Nephron (organoid): ENCODE measurements at regions not wholly inside any gene's neighbourhood (a gene's known extent, or its start where the extent isn't known, plus 50 kb on each side); places are given as distances from the start of the nearest gene placed in this dataset.

Experiments
- H3K27ac Mint-ChIP-seq, 3 experiments: 2 replicates each; pipeline ENCODE4 v1.8.0; 2020; ENCODE audit warnings: mixed read lengths in 3 of 3, mild to moderate bottlenecking in 2 of 3, moderate library complexity in 1 of 3
- H3K27me3 Mint-ChIP-seq: 2 replicates; pipeline ENCODE4 v1.8.0; 2021; ENCODE audit warnings: low read depth, mild to moderate bottlenecking, moderate library complexity, mixed read lengths
- H3K36me3 Mint-ChIP-seq: 2 replicates; pipeline ENCODE4 v1.8.0; 2020; ENCODE audit warnings: low read depth, mixed read lengths
- H3K4me1 Mint-ChIP-seq: 2 replicates; pipeline ENCODE4 v1.8.0; 2020; ENCODE audit warnings: mixed read lengths
- H3K4me3 Mint-ChIP-seq, 3 experiments: 2 replicates each; pipeline ENCODE4 v1.8.0; 2020; ENCODE audit warnings: mild to moderate bottlenecking in 3 of 3, mixed read lengths in 3 of 3, moderate library complexity in 2 of 3
- H3K9me3 Mint-ChIP-seq: 2 replicates; pipeline ENCODE4 v1.8.0; 2020; ENCODE audit warnings: mixed read lengths
- CTCF ChIP-seq, 3 experiments: fragments of 200-600 bp; sonication (generic); IDR thresholded peaks; one replicate each; pipeline ENCODE4 v1.5.0; 2021; ENCODE audit warnings: antibody characterized with exemption in 3 of 3; ENCODE audit not compliant: unreplicated experiment in 3 of 3

GRCh38 chr7:113389112-113389646, 270.8 kb upstream of the SMIM30 start:
- Mint-ChIP-seq H3K36me3 (no peaks in the 10 kb centered on the region), H3K4me1 (no peaks in the 10 kb centered on the region), H3K27me3 (no peaks in the 10 kb centered on the region), H3K27ac (no peak overlapping the region), H3K4me3 (no peak overlapping the region), H3K9me3 (peaks cover 16% of the 10 kb centered on the region)
- TF ChIP-seq CTCF (IDR thresholded peaks at IDR 0.05; ENCODE audit: unreplicated experiment in 3 of 3) = no peak

DNA sequence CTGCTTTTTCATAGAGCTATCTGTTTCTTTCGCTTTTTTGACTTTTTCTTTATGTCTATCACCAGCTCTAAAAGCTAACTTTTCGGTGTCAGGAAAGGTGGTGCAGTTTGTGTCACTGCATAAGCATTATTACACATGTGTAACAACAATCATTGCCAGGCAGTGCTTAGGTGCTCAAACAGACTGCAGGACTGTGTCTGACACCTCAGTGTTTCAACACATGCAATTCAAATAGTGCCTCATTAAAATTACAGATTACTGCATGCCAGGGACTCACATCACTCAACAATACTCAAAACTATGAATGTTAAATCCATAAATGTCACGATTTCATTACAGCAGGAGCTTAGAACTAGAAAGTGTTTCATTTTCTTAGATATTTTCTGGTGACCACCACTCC, 265.3 kb upstream of the SMIM30 start:
- no peaks in the 10 kb centered on the region for H3K4me1 Mint-ChIP-seq
- H3K27ac Mint-ChIP-seq = no peak overlapping the region
- TF ChIP-seq CTCF (IDR thresholded peaks at IDR 0.05; ENCODE audit: unreplicated experiment in 3 of 3) = no peak
- no peak overlapping the region for H3K4me3 Mint-ChIP-seq
- H3K36me3 Mint-ChIP-seq = no peaks in the 10 kb centered on the region
- H3K27me3 Mint-ChIP-seq = no peaks in the 10 kb centered on the region
- peaks cover 1% of the 10 kb centered on the region for H3K9me3 Mint-ChIP-seq

DNA sequence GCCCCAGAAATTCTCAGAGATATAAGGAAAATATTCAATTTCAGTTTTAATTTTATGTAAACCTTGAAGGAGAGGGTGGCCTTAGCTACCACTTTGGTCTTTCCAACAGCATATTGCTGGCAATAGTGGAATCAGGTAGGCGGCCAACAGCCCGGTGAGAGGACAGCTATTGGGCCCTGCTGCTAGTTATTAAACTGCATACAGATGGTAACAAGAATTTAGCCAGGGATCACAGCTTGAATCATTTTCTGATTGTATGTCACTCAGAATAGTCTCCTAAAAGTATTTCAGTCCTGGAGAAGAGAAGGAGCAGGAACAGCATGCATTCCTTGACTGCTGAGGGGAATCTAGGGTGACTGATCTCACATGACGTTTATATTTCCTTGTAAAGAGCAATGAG, 261.4 kb upstream of the SMIM30 start:
- no peaks in the 10 kb centered on the region for H3K36me3 Mint-ChIP-seq
- no peak overlapping the region for H3K27ac Mint-ChIP-seq
- H3K4me1 Mint-ChIP-seq = no peaks in the 10 kb centered on the region
- H3K9me3 Mint-ChIP-seq = no peaks in the 10 kb centered on the region
- no peaks in the 10 kb centered on the region for H3K27me3 Mint-ChIP-seq
- no peak overlapping the region for H3K4me3 Mint-ChIP-seq
- no peak for TF ChIP-seq CTCF (IDR thresholded peaks at IDR 0.05; ENCODE audit: unreplicated experiment in 3 of 3)

DNA sequence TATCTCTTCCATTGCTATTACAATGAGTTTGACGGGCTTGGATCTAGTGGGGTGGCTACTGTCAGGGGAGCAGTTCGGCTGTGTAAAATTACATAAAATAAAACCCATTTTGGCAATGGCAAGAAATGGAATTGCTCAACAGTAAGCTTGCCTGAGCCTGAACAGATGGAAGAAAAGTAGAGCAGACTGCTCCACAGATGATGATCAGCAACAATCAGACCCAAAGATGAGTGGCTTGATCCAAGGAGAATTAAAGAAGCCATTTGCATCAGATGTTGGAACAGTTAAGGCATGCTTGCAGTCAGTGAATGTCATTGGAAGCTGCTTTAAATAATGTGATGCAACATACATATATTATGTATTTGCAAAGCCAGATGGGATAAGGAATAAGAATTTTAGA, 256.6 kb upstream of the SMIM30 start:
- Mint-ChIP-seq H3K4me1 (peaks cover 4% of the 10 kb centered on the region), H3K4me3 (no peak overlapping the region), H3K27ac (no peak overlapping the region), H3K36me3 (no peaks in the 10 kb centered on the region), H3K9me3 (no peaks in the 10 kb centered on the region), H3K27me3 (no peaks in the 10 kb centered on the region)
- TF ChIP-seq CTCF (IDR thresholded peaks at IDR 0.05; ENCODE audit: unreplicated experiment in 3 of 3) = no peak

DNA sequence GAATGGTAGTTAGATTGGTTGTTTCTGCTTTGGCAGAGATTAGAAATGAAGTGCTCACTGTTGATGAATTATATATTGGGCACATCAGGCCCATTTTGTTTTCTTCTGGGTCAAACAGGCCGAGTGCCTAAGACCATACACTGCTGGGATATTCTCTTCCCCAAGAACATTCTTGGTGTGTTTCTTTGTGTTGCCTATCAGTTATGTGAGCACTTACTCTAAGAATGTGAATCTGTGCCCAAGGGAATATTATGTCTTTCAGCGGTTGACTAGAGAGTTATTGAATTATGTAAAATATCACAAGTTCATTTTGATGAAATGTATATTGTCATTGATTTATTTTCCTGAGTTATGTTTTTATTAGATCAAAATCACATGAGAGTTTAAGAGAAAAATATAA, 255.5 kb upstream of the SMIM30 start:
- no peaks in the 10 kb centered on the region for H3K27me3 Mint-ChIP-seq
- no peaks in the 10 kb centered on the region for H3K9me3 Mint-ChIP-seq
- no peak for TF ChIP-seq CTCF (IDR thresholded peaks at IDR 0.05; ENCODE audit: unreplicated experiment in 3 of 3)
- no peak overlapping the region for H3K27ac Mint-ChIP-seq
- no peak overlapping the region for H3K4me3 Mint-ChIP-seq
- H3K36me3 Mint-ChIP-seq = no peaks in the 10 kb centered on the region
- peaks cover 4% of the 10 kb centered on the region for H3K4me1 Mint-ChIP-seq

DNA sequence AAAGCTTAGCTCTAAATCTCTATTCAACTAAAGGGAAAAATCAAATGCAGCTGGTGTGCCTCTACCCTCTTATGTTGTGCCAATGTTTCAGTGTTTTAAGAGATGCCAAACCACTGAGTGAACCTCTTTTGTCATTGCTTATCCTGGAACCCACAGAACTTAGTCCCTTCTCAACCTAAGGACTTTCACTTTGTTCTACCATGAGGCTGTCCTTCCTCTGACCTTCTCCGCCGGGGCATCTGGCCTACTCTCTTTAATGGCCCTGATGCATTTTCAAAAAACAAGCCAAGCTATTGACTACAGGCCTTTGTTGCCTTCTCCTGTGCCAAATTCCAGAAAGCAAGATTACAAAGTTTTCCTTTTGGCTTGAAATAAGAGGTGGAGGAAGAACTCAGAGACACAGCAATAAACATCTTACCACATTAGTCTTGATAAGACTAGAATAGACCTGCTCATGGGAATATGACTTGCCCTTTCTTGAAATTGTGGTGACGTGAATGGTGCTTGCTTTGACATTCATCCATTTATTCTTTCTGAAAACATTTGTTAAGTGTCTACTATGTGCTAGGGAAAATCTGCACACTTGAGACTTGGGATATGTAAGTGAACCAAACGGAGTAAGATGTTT, 253.2 kb upstream of the SMIM30 start:
- no peak for TF ChIP-seq CTCF (IDR thresholded peaks at IDR 0.05; ENCODE audit: unreplicated experiment in 3 of 3)
- no peaks in the 10 kb centered on the region for H3K36me3 Mint-ChIP-seq
- H3K4me3 Mint-ChIP-seq = no peak overlapping the region
- no peaks in the 10 kb centered on the region for H3K9me3 Mint-ChIP-seq
- H3K27me3 Mint-ChIP-seq = no peaks in the 10 kb centered on the region
- H3K4me1 Mint-ChIP-seq = peaks cover 4% of the 10 kb centered on the region
- H3K27ac Mint-ChIP-seq = peak overlapping the region in 1 of 3 experiments; percentile 11
